Lower leg skin (tissue), 3 donors: ENCODE measurements at regions not wholly inside any gene's neighbourhood (a gene's known extent, or its start where the extent isn't known, plus 50 kb on each side); places are given as distances from the start of the nearest gene placed in this dataset.

ENCODE experiments used
- CTCF ChIP-seq, 3 donors: fragments of 450-650 bp; IDR thresholded peaks; one replicate each; pipeline ENCODE4 v1.5.1; 2016; ENCODE audit warnings: antibody characterized with exemption in 3 of 3, mild to moderate bottlenecking in 3 of 3, moderate library complexity in 2 of 3
- POLR2A ChIP-seq, 2 donors: fragments of 450-650 bp; IDR thresholded peaks; one replicate each; pipeline ENCODE4 v1.6.1; 2016 to 2017; ENCODE audit warnings: antibody characterized with exemption in 2 of 2, mild to moderate bottlenecking in 1 of 2, moderate library complexity in 1 of 2

- no peak for TF ChIP-seq CTCF (IDR thresholded peaks at IDR 0.05)
- no peak for TF ChIP-seq POLR2A (IDR thresholded peaks at IDR 0.05)
Measured at GRCh38 chr18:45542043-45542442, 73.2 kb upstream of the SLC14A2 start.
